AG09319 (cell line): ENCODE measurements at regions not wholly inside any gene's neighbourhood (a gene's known extent, or its start where the extent isn't known, plus 50 kb on each side); places are given as distances from the start of the nearest gene placed in this dataset.
"Not testable (repeated sequence)": the region's sequence is repeated elsewhere in the genome, so short reads cannot be mapped to it uniquely, and the experiment has no call there.

Experiments
- DNase-seq: peaks from one replicate; pipeline ENCODE4 v3.0.0-alpha.2; 2010; ENCODE audit warnings: low read depth; ENCODE audit errors: extremely low read depth
- CTCF ChIP-seq: IDR thresholded peaks from 2 replicates; pipeline ENCODE4 v1.5.1; 2011; ENCODE audit warnings: low read depth, mild to moderate bottlenecking, inconsistent platforms, low read length, moderate library complexity

- no peak for DNase-seq
These were observed 548.0 kb downstream of the CCSER2 start for GRCh38 chr10:84876116-84876999.

GRCh38 chr10:84879991-84880390 lies 551.6 kb downstream of the CCSER2 start:
- TF ChIP-seq CTCF, result no peak
- no peak for DNase-seq

More at GRCh38 chr10:84876116-84876999, 548.0 kb downstream of the CCSER2 start:
- TF ChIP-seq CTCF, result no peak

GRCh38 chr10:84881696-84882095 lies 553.3 kb downstream of the CCSER2 start:
- DNase-seq, result not testable (repeated sequence)

- no peak for TF ChIP-seq CTCF
These were observed 562.3 kb downstream of the CCSER2 start for GRCh38 chr10:84890706-84891105.

GRCh38 chr10:84891631-84892030 lies 563.2 kb downstream of the CCSER2 start:
- DNase-seq, result no peak

More at GRCh38 chr10:84890706-84891105, 562.3 kb downstream of the CCSER2 start:
- no peak for DNase-seq

GRCh38 chr10:84895541-84895940 lies 567.2 kb downstream of the CCSER2 start:
- no peak for TF ChIP-seq CTCF
- no peak for DNase-seq

More at GRCh38 chr10:84891631-84892030, 563.2 kb downstream of the CCSER2 start:
- TF ChIP-seq CTCF, result no peak

GRCh38 chr10:84896909-84897308 lies 568.5 kb downstream of the CCSER2 start:
- no peak for DNase-seq
- no peak for TF ChIP-seq CTCF
